NCI-H128 (cell line): ENCODE measurements at regions not wholly inside any gene's neighbourhood (a gene's known extent, or its start where the extent isn't known, plus 50 kb on each side); places are given as distances from the start of the nearest gene placed in this dataset.

Experiments
- DNase-seq: peaks from one replicate; lab custom pipeline; 2025; ENCODE audit not compliant: unreplicated experiment; lab: John Stamatoyannopoulos, UW

DNA sequence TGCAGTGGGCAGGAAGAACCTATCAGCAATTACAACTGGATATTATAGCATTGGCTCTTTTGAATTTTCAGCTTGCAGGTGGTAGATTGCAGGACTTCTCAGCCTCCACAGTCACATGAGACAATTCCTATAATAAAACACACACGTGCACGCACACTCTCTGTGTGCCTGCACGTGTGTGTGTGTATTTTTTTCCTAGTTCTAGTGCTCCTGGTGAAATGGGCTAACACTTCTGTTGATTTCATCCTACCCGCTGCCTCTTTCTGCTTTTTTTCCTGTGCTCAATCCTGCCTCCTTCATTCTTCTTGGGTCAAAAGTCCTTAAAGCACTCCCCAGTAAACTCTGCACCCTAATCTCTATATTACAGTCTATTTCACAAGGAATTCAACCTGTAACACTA is 320.1 kb downstream of the OSTF1 start:
- DNase-seq: no peak

DNA sequence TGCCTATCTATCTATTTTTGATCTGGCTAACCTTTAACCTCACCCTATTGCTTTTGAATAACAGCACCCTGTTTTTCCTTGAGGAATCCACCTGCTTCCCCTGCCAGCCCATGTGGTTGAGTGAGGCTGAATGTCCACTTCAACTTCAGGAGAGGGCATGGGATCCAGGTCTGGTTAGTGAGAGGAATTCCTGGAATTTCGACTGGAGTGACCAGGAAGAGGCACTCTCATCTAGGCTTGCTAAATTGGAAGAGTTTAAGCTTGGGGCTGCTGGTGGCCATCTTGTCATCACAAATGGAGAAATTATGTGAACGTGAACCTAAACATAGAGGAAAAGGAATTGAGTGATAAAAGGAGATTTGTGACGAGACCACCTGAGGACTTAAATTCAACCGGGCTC is 322.1 kb downstream of the OSTF1 start:
- no peak for DNase-seq

DNA sequence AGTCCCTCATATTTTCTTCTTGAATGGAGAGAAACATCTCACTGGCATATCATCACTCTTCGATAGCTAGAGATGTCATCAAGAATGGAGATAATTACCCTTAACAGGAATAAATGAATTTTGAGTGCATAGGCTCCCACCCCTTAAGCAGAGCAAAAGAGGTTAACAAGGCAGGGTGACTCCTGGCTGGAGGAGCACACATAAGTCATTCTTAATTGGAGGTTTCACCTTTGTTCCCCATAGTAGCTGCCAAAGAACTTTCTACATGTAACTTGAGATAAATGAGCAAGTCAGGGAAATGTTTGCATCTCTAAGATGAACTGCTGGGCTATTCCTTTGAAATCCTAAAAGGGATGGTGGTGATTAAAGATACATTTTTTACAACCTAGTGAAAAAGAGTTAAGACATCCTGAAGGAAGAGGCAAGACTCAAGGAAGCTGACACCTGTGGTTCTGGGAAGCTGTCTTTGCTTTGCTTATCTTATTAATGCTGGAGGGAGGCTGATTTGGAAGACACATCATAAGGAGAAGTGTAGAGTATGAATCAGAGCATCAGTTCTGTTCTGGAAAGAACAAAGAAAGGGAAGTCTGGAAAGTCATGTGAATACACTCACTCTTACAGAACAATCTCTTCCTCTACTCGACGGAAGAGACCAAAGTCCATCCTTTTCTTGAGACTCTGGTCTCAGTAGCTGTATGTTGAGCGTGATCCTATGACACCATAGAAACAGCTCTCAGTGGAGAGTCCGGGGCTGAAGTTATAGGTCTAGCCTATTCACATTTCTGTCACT is 326.3 kb downstream of the OSTF1 start:
- DNase-seq: no peak

DNA sequence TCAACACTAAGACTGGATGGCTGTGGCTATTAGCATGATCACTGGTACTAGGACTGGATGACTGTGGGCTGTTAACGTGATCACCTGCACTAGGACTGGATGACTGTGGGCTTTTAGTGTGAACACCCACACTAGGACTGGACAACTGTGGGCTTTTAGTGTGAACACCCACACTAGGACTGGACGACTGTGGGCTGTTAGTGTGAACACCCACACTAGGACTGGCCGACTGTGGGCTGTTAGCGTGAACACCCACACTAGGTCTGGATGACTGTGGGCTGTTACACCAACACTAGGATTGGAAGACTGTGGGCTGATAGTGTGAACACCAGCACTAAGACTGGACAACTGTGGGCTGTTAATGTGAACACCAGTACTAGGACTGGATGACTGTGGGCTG is 329.2 kb downstream of the OSTF1 start:
- no peak for DNase-seq

DNA sequence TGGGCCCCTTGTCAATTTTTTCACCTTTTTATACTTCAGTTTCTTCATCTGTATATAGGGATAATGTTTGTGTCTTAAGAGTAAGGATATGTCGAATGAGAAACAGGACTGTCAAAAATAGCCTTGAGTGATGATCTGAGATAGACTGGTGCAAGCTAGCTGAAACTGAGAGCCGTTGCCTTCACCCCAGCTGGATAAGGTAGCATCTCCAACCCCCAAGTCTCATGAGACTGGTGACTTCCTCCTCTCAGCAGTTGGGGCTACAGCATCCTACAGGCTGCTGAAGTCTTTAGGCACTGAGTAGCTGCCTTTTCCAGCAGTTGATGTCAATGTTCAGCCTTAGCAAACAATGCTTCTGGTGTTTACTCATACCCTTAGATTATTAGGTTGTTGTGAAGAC is 330.2 kb downstream of the OSTF1 start:
- no peak for DNase-seq

DNA sequence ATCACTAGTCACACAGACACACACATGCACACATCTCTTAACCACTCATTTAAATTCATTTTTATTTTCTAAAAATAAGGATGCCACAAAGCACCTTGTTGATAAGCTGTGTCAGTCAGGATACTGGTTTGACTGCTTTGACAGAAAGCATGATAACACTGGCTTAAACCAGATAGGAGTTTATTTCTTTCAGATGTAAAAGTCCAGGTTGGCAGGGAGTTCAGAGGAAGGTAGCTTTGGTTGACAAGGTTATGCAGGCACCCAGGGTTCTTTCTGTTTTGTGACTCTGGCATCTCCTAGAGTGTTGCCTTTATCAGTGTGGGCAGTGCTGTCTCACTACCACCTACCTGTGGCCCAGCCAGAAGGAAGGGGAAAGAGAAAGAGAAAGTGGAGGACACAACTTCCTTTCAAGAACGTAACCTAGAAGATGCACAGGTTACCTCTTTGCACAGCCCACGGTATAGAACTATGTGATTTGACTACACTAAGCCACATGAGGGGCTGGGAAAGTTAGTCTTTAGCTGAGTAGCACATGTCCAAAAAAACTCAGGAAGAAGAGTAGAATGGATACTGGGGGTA is 334.7 kb downstream of the OSTF1 start:
- no peak for DNase-seq

DNA sequence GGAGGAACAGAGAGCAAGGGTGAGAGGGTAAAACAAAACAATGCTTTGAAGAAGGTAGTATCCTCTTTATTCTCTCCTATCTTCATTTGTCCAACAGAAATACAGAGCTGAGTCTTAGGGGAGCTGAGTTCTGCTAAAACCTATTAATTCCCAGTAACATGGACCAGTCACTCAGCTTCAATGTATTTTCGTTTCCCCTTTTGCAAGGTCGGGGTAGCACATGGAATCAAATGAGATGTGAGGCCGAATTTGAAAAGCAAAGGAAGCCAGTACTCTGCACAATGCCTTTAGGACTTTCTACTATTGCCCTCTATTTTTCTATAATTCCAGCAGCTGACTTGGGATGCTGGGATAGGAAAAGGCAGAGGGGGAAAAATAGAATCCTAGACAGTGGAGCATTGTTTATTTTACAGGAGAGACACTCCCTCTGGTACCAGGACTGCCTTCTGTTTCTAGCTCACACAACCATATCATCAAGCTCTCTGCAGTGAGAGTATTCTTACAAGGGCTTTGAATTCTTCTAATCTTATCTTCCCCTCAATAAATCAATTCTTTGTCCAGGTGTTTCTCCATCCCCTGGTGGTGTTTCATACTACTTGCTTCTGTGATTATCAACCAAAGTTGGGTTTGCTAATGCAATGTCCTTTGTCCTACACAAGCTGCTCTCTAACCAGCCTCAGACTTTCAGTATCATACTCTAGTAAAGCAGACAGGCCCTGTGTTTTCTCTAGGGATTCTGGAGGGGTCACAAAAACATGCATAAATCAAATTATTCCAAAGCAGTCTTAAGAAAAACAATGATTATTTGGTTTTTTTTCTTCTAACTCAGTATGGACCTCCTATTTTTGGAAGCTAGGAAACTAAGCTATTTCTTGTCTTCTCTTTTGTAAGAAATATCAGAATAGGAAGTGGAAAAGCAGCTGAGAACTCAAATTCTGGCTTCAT is 341.5 kb downstream of the OSTF1 start:
- no peak for DNase-seq

DNA sequence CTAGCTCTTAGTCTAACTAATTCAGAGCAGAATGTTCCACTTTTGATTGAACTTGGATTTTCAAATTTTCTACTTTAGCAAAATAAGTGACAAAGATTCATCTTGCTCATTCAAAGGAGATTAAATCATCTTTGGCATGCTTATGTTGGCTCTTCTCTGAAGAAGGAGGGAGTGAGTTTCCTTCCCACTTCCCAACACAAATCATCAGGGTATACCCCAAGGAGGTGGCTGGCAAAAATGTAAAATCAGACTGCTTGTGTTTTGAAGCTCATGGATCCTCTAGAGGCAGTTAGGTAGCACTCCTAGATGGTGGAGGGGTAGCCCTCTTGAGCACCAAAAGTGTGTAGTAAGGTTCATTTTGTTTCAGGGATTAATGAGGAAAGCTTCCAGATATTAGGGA is 343.1 kb downstream of the OSTF1 start:
- DNase-seq: no peak

DNA sequence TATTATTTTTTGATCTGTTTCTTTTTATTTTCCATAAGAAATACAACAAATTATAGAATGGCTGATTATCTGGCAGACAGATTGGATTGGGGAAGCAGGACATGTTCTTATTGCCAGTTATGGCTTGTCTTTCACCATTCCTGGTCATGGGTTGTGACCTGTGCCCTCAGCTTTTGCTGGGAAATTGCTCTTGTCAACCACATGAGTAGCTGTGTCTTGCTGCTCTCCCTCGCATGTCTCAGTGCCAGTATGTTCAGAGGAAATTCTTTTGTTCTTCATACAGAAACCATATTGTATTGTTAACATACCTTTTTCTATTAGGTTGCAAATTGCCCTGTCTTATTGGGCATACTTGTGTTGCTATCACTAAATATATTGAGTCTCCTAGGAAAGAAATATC is 344.1 kb downstream of the OSTF1 start:
- no peak for DNase-seq

DNA sequence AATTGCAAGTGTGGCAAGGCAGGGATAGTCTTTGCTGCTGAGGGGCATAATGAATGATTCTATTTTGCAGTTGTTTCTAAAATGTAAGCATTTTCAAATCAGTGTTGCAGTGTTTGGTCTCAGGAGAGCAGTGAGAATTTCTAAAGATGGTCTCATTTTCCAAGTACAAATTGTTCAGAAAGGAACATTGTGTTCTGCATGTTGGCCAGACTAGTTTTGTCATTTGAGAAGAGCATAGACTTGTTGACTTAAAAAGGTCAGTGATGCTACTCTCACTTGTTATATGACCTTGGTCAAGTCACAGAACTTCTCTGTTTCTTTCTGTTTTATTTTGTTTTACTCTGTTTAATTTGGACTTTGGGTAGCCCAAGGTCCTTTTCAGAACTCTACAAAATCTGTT is 344.6 kb downstream of the OSTF1 start:
- DNase-seq: no peak

DNA sequence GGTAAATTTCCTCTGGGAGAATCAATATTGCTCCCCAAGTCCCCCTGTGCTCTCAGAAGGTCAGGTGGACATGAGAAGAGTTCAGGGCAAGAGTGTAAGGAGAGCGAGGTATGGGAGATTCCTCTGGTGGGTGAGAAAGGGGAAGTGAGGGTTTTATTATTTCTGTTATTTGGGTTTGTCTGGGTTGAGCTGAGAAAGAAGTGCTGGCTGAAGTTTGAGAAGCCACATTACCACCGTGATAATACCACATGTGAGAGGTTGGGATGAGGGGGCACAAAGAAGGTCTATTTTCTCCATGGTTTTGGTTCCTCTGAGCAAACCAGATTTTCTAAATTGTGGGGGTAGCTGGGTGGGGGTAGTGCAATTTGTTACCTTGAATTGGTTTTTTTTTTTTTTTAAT is 350.4 kb downstream of the OSTF1 start:
- DNase-seq: no peak

DNA sequence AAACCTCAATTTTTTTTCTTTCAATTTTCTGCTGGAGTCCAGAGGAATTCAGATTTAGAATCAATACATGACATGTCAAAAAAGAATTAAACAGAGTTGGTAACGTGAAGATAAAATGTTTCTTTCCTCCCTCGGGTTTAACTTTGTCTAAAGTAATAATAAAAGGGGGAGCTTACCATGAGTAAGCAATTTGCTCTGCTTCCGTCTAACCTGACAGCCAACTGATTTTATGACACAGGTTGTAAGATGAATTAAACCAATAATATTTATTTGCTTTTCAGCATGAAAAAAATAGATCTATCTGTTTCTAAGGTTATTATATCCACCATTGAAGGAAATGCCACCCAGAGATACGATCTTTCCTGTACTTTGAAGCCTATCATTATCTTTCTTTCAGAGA is 352.6 kb downstream of the OSTF1 start:
- no peak for DNase-seq

DNA sequence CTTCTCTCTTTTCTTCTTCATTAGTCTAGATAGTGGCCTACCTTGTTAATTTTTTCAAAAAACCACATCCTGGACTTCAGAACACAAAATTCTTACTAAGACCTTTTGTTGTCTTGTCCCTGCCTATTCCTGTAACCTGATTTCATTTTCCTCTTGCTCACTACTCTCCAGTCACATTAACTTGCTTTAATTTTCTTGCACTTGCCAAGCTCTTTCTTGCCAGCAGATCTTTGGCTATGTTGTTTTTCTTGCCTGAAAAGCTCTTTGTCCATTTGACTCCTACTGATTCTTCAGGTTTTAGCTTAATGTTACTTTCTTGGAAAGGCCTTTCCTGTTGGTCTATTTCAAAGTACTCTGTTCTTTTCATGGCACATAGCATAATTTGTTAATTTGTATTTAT is 356.8 kb downstream of the OSTF1 start:
- DNase-seq: no peak

DNA sequence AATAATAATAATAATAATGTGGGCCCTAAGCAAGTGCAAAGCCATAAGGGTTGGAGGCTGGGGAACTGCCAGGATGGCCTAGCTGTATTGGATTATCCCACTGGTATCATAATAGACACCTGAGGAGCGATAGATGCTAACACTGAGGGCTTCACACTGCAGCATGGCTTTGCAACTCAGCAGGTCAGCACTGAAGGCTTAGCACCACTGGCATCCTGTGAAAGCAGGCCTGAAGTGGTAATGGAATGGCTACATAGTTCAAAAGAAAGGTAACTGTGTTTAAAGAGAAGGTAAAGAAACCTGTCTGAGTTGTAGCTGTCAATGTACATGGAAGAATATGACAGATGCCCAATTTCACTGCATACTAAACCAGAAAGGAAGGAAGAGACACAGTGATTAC is 359.0 kb downstream of the OSTF1 start:
- no peak for DNase-seq

DNA sequence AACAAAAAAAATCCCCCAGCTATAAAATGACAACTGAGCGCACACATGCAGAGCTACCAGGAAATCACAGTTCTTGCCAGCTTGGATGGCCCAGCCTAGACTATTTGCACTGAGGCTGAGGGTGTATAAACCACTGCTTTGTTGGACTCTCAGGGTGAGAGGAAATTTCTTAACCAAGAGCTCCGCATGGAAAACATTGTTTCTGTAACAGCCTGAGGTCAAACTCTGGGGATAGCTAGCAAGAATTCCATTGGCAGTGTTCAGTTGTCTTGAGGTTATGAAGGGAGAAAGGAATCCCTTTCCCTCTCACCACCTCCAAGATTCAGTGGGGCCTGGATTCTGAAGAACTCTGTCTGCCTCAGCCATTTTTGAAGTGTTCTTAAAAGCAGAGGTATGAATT is 360.0 kb downstream of the OSTF1 start:
- DNase-seq: no peak

DNA sequence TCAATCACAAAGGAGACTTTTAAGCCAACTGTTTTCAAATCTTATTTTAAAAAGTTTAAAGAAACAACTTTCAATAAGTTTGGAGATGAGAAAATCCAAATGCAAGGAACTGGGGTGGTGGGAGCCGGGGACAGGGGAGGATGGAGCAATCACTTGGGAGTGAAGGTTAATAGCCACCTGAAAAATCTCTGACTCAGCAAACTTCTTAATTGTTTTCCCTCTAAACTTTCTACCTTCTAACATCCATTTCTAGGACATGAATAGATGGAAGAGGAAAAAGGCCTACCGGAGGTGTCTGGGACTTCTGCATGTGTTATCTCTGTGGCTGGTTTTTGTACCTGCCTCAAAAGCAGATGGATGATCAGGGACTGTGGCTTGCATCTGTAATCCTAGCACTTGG is 360.6 kb downstream of the OSTF1 start:
- DNase-seq: no peak

DNA sequence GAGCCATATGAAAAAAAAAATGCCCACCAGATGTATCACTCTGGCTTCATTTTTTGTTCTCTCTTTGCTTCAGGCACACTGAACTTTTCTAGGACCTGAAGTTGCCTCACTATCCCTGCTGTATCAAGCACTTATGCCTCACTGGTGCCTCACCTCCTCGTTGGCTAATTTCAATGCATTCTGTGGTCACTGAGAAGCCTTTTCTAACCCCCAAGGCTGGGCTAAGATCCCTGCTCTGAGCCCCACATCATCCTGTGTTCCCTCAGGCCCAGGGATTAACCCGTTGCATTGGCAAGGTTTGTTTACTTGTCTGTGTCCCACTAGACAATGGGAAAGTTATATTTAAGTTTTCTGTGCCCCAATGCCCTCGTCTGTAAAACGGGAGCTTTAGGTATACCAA is 362.7 kb downstream of the OSTF1 start:
- no peak for DNase-seq

DNA sequence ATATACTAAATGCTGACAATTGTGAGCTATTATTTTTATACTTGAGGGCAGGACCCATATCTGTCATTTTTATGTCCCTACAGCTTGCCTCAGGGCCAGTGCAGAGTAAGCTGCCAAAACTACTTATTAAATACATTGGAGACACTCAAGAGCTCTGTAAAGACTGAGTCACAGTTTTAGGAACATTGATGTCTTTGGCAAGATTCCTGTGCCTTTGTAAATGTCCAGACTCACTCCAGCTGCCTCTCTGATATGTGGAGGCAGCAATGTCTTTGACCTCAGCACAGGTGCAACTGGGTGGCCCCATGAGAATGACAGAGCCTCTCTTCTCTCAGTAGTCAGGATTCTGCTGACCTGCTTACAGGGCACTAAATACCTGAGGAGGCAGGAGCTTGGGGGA is 363.2 kb downstream of the OSTF1 start:
- no peak for DNase-seq

DNA sequence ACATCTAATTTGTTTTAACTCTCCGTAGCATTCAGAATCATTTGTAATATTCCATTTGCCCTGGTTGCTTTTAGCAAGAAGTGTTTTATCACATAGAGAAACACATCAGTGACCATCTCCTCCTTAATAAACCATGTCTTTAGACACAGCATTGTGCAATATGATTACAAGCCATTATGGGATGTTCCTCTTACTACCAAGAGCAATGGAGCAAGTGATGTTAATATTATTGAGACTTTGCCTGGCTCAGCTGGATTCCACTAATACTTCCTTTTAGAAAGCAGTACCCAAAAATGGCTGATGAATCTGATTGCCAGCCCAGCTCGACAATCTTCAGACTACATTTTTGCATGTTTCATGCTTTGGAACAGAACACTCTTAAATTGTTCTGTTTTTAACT is 364.2 kb downstream of the OSTF1 start:
- DNase-seq: no peak

DNA sequence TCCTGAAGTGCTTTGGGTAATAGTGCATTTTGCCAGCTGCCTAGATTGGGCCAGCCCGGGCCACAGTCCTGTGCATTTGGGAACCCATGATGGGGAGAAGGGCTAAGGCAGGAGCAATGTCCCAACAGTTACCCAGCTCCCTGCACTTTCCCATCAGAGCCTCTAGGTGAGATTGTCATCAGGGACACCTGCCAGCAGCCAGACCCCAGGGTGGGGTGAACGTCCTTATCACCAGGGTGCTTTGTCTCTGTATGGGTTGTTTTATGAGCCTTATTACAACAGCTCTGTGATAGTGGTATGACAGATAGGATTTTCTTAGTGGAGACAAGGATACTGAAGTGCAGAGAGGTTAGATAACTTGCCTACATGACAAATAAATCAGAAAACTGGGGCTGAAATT is 365.7 kb downstream of the OSTF1 start:
- no peak for DNase-seq

DNA sequence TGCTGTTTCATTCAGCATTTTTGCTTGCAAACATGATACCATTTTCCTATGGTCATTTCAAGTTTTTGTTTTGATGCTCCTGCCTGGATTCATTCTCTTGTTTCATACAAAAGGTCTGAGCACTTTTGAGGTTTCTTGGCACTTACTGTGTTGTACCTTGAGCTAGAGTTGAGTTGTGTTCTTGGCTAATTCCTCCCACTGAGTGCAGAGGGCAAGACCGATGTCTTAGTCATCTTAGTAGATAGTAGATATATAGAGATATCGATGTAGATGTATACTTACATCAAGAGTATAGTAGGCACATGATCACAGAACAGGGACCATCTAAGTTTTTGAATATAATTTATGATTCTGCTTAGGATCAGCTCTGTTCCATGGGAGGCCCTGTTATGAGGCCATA is 366.6 kb downstream of the OSTF1 start:
- no peak for DNase-seq

DNA sequence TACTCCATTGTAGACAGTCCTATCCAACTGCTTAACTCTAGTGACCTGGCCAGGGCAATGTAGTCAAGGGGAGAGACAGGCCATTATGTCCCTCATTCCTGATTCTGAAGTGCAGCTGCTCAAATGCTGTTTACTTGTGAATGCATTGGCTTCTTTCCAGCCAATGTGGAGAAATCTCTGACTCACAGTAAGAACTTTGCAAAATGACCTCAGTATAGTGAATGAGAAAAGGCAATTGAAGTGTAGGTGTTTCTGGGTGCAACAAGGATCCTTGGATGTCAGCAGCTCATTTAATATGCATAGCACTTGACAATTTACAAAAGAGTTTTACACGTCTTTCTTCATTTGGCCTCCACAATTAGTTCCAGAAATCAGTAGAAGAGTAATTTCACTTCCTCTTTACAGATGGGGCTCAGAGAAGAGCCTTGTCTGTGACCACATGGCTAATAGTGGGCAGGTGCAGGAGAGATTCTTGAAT is 367.2 kb downstream of the OSTF1 start:
- no peak for DNase-seq
